ENCODE measurements at regions not wholly inside any gene's neighbourhood (a gene's known extent, or its start where the extent isn't known, plus 50 kb on each side); places are given as distances from the start of the nearest gene placed in this dataset.

DNA sequence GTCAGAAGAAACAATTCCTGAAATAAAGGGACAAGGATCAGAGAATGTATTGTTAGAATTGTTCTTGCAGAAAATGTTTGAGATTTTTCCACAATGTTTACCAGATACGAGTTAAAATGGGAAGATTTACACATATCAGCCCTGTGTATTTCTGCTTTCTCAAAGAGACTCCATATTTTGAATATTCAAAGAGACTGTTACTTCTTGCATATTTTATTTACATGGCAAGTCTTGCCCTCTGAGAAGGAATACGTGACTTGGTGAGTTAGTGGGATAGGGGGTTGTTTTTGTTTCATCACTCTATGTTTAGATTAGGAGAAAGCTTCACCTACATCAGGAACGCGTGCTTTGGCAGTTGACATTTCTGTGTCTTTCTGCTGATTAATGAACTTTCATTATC lies 56.1 kb upstream of the ZDHHC17 start:
- no peak for DNase-seq (ENCODE audit: low spot score)

- DNase-seq (ENCODE audit: low spot score), result no peak
Observed at GRCh38 chr12:76708296-76708695, 55.6 kb upstream of the ZDHHC17 start.

GRCh38 chr12:76711241-76711640 lies 52.7 kb upstream of the ZDHHC17 start:
- DNase-seq (ENCODE audit: low spot score), result no peak

- no peak for DNase-seq (ENCODE audit: low spot score)
Observed at GRCh38 chr12:76713130-76713529, 50.8 kb upstream of the ZDHHC17 start.

GRCh38 chr12:76713986-76714385 lies 49.9 kb upstream of the ZDHHC17 start:
- DNase-seq (ENCODE audit: low spot score), result no peak
